ENCODE measurements at regions not wholly inside any gene's neighbourhood (a gene's known extent, or its start where the extent isn't known, plus 50 kb on each side); places are given as distances from the start of the nearest gene placed in this dataset.
"Not testable (repeated sequence)": the region's sequence is repeated elsewhere in the genome, so short reads cannot be mapped to it uniquely, and the experiment has no call there.

- H3K4me3 ChIP-seq (ENCODE audit: low read length): no peak overlapping the region
- no peak overlapping the region for H3K9ac ChIP-seq (ENCODE audit: low read depth, low read length)
- H3K27me3 ChIP-seq (ENCODE audit: insufficient read depth, low read length): no peaks in the 10 kb centered on the region; the same call in 1 of the 2 replicates
- no peaks in the 10 kb centered on the region for H3K9me3 ChIP-seq (ENCODE audit: insufficient read depth, low read depth, low read length)
- H3K36me3 ChIP-seq (ENCODE audit: insufficient read depth, low read depth, low read length): no peaks in the 10 kb centered on the region
- no peak overlapping the region for H3K27ac ChIP-seq (ENCODE audit: low read length)
- peaks cover 6% of the 10 kb centered on the region; the same call in 1 of the 2 replicates for H3K4me1 ChIP-seq (ENCODE audit: insufficient read depth, low read length)
Observed at GRCh38 chr6:1445650-1446330, 56.4 kb downstream of the FOXF2 start.

GRCh38 chr6:1449896-1450295 is 60.5 kb downstream of the FOXF2 start:
- no peak overlapping the region for H3K4me3 ChIP-seq (ENCODE audit: low read length)
- H3K36me3 ChIP-seq (ENCODE audit: insufficient read depth, low read depth, low read length): no peaks in the 10 kb centered on the region
- H3K4me1 ChIP-seq (ENCODE audit: insufficient read depth, low read length): peaks cover 6% of the 10 kb centered on the region; the same call in 1 of the 2 replicates
- H3K9ac ChIP-seq (ENCODE audit: low read depth, low read length): no peak overlapping the region
- no peaks in the 10 kb centered on the region for H3K9me3 ChIP-seq (ENCODE audit: insufficient read depth, low read depth, low read length)
- H3K27me3 ChIP-seq (ENCODE audit: insufficient read depth, low read length): no peaks in the 10 kb centered on the region; the same call in 1 of the 2 replicates
- H3K27ac ChIP-seq (ENCODE audit: low read length): no peak overlapping the region

GRCh38 chr6:1453024-1453423 is 63.6 kb downstream of the FOXF2 start:
- Histone ChIP-seq H3K4me3 (ENCODE audit: low read length) (no peak overlapping the region), H3K9me3 (ENCODE audit: insufficient read depth, low read depth, low read length) (no peaks in the 10 kb centered on the region; the same call in 1 of the 2 replicates), H3K9ac (ENCODE audit: low read depth, low read length) (no peak overlapping the region), H3K36me3 (ENCODE audit: insufficient read depth, low read depth, low read length) (no peaks in the 10 kb centered on the region), H3K4me1 (ENCODE audit: insufficient read depth, low read length) (peaks cover 6% of the 10 kb centered on the region; the same call in 1 of the 2 replicates), H3K27ac (ENCODE audit: low read length) (no peak overlapping the region), H3K27me3 (ENCODE audit: insufficient read depth, low read length) (no peaks in the 10 kb centered on the region)

GRCh38 chr6:1456816-1457215 is 67.4 kb downstream of the FOXF2 start:
- not testable (repeated sequence) for H3K4me3 ChIP-seq (ENCODE audit: low read length); H3K27me3 ChIP-seq (ENCODE audit: insufficient read depth, low read length); H3K27ac ChIP-seq (ENCODE audit: low read length); H3K9me3 ChIP-seq (ENCODE audit: insufficient read depth, low read depth, low read length); H3K9ac ChIP-seq (ENCODE audit: low read depth, low read length); H3K4me1 ChIP-seq (ENCODE audit: insufficient read depth, low read length); H3K36me3 ChIP-seq (ENCODE audit: insufficient read depth, low read depth, low read length)

GRCh38 chr6:1461207-1461606 is 71.8 kb downstream of the FOXF2 start:
- H3K9ac ChIP-seq (ENCODE audit: low read depth, low read length): no peak overlapping the region
- no peak overlapping the region for H3K27ac ChIP-seq (ENCODE audit: low read length)
- no peaks in the 10 kb centered on the region for H3K27me3 ChIP-seq (ENCODE audit: insufficient read depth, low read length)
- peaks cover 4% of the 10 kb centered on the region for H3K9me3 ChIP-seq (ENCODE audit: insufficient read depth, low read depth, low read length)
- H3K4me3 ChIP-seq (ENCODE audit: low read length): no peak overlapping the region
- H3K4me1 ChIP-seq (ENCODE audit: insufficient read depth, low read length): peaks cover 8% of the 10 kb centered on the region; the same call in 1 of the 2 replicates
- no peaks in the 10 kb centered on the region for H3K36me3 ChIP-seq (ENCODE audit: insufficient read depth, low read depth, low read length)

GRCh38 chr6:1461736-1462135 is 72.4 kb downstream of the FOXF2 start:
- no peaks in the 10 kb centered on the region for H3K27me3 ChIP-seq (ENCODE audit: insufficient read depth, low read length)
- H3K4me3 ChIP-seq (ENCODE audit: low read length): no peak overlapping the region
- no peak overlapping the region for H3K9ac ChIP-seq (ENCODE audit: low read depth, low read length)
- H3K9me3 ChIP-seq (ENCODE audit: insufficient read depth, low read depth, low read length): peaks cover 4% of the 10 kb centered on the region
- peaks cover 8% of the 10 kb centered on the region; the same call in 1 of the 2 replicates for H3K4me1 ChIP-seq (ENCODE audit: insufficient read depth, low read length)
- H3K27ac ChIP-seq (ENCODE audit: low read length): no peak overlapping the region
- H3K36me3 ChIP-seq (ENCODE audit: insufficient read depth, low read depth, low read length): no peaks in the 10 kb centered on the region

- H3K27me3 ChIP-seq (ENCODE audit: insufficient read depth, low read length): no peaks in the 10 kb centered on the region
Observed at GRCh38 chr6:1463275-1463674, 73.9 kb downstream of the FOXF2 start.

GRCh38 chr6:1463751-1464426 is 74.5 kb downstream of the FOXF2 start:
- H3K9me3 ChIP-seq (ENCODE audit: insufficient read depth, low read depth, low read length): peaks cover 4% of the 10 kb centered on the region; the same call in 1 of the 2 replicates
- H3K4me1 ChIP-seq (ENCODE audit: insufficient read depth, low read length): peaks cover 20% of the 10 kb centered on the region; the same call in 1 of the 2 replicates
- no peaks in the 10 kb centered on the region for H3K36me3 ChIP-seq (ENCODE audit: insufficient read depth, low read depth, low read length)
- H3K27me3 ChIP-seq (ENCODE audit: insufficient read depth, low read length): no peaks in the 10 kb centered on the region
- no peak overlapping the region for H3K9ac ChIP-seq (ENCODE audit: low read depth, low read length)
- no peak overlapping the region for H3K27ac ChIP-seq (ENCODE audit: low read length)
- no peak overlapping the region for H3K4me3 ChIP-seq (ENCODE audit: low read length)

More at GRCh38 chr6:1463275-1463674, 73.9 kb downstream of the FOXF2 start:
- Histone ChIP-seq H3K27ac (ENCODE audit: low read length) (no peak overlapping the region), H3K9me3 (ENCODE audit: insufficient read depth, low read depth, low read length) (peaks cover 4% of the 10 kb centered on the region; the same call in 1 of the 2 replicates), H3K36me3 (ENCODE audit: insufficient read depth, low read depth, low read length) (no peaks in the 10 kb centered on the region), H3K4me1 (ENCODE audit: insufficient read depth, low read length) (peaks cover 17% of the 10 kb centered on the region; the same call in 1 of the 2 replicates), H3K9ac (ENCODE audit: low read depth, low read length) (no peak overlapping the region), H3K4me3 (ENCODE audit: low read length) (no peak overlapping the region)

GRCh38 chr6:1464781-1465370 is 75.5 kb downstream of the FOXF2 start:
- Histone ChIP-seq H3K4me1 (ENCODE audit: insufficient read depth, low read length) (peaks cover 23% of the 10 kb centered on the region; the same call in 1 of the 2 replicates), H3K36me3 (ENCODE audit: insufficient read depth, low read depth, low read length) (no peaks in the 10 kb centered on the region), H3K4me3 (ENCODE audit: low read length) (no peak overlapping the region), H3K27me3 (ENCODE audit: insufficient read depth, low read length) (no peaks in the 10 kb centered on the region), H3K9me3 (ENCODE audit: insufficient read depth, low read depth, low read length) (peaks cover 4% of the 10 kb centered on the region; the same call in 1 of the 2 replicates), H3K27ac (ENCODE audit: low read length) (no peak overlapping the region), H3K9ac (ENCODE audit: low read depth, low read length) (no peak overlapping the region)

GRCh38 chr6:1468126-1468525 is 78.8 kb downstream of the FOXF2 start:
- H3K27ac ChIP-seq (ENCODE audit: low read length): no peak overlapping the region
- H3K36me3 ChIP-seq (ENCODE audit: insufficient read depth, low read depth, low read length): no peaks in the 10 kb centered on the region
- no peaks in the 10 kb centered on the region for H3K27me3 ChIP-seq (ENCODE audit: insufficient read depth, low read length)
- no peaks in the 10 kb centered on the region for H3K9me3 ChIP-seq (ENCODE audit: insufficient read depth, low read depth, low read length)
- H3K4me3 ChIP-seq (ENCODE audit: low read length): peak overlapping the region; percentile 17; the same call in 1 of the 2 replicates
- H3K4me1 ChIP-seq (ENCODE audit: insufficient read depth, low read length): peaks cover 20% of the 10 kb centered on the region; the same call in 1 of the 2 replicates
- no peak overlapping the region for H3K9ac ChIP-seq (ENCODE audit: low read depth, low read length)

GRCh38 chr6:1470040-1470439 is 80.7 kb downstream of the FOXF2 start:
- Histone ChIP-seq H3K4me3 (ENCODE audit: low read length) (no peak overlapping the region), H3K27ac (ENCODE audit: low read length) (no peak overlapping the region), H3K27me3 (ENCODE audit: insufficient read depth, low read length) (no peaks in the 10 kb centered on the region), H3K36me3 (ENCODE audit: insufficient read depth, low read depth, low read length) (no peaks in the 10 kb centered on the region), H3K9ac (ENCODE audit: low read depth, low read length) (no peak overlapping the region), H3K4me1 (ENCODE audit: insufficient read depth, low read length) (peaks cover 14% of the 10 kb centered on the region; the same call in 1 of the 2 replicates), H3K9me3 (ENCODE audit: insufficient read depth, low read depth, low read length) (no peaks in the 10 kb centered on the region)

Data from iPS-20b (cell line).